A549 (cell line): ENCODE measurements at regions not wholly inside any gene's neighbourhood (a gene's known extent, or its start where the extent isn't known, plus 50 kb on each side); places are given as distances from the start of the nearest gene placed in this dataset.

Source experiments
- ATAC-seq, 2 experiments: fragments of 200-7000 bp in 1 of 2; fragments of >200 bp in 1 of 2; cut with Nextera tagmentation in 1 of 2; cut with Tn5 transposase in 1 of 2; 3 replicates each; pipeline versions ENCODE4 v1.8.0 to v1.9.1; 2018 to 2020; ENCODE audit warnings: mild to moderate bottlenecking in 1 of 2, moderate library complexity in 1 of 2
- CTCF ChIA-PET: fragments of 300-600 bp; sonication (Branson Sonifier 250); formaldehyde crosslinking; extraction: SDS; loops from one replicate; lab custom pipeline; 2021; ENCODE audit warnings: antibody characterized with exemption, inconsistent platforms; lab: Yijun Ruan, JAX
- POLR2A ChIA-PET: fragments of 350-600 bp; formaldehyde crosslinking; extraction: SDS; loops from one replicate; lab custom pipeline; 2021; ENCODE audit warnings: antibody characterized with exemption, inconsistent platforms; lab: Yijun Ruan, JAX
- DNase-seq, 2 experiments: peaks; one replicate each; pipeline versions ENCODE4 v3.0.0 to v3.0.0-alpha.2; 2011 to 2016; ENCODE audit warnings: low read depth in 1 of 2, low spot score in 1 of 2
- FAIRE-seq: peaks from 2 replicates; lab custom pipeline; 2011; peaks lifted over from hg19 to GRCh38; lab: Jason Lieb, UNC
- H3K27ac ChIP-seq, 2 experiments: fragments of >200 bp; sonication (Bioruptor Twin); formaldehyde crosslinking; 3 replicates each; pipeline ENCODE4 v1.5.1; 2016 to 2017
- H3K4me1 ChIP-seq: fragments of >200 bp; sonication (Bioruptor Twin); formaldehyde crosslinking; 3 replicates; pipeline ENCODE4 v1.6.1; 2016
- H3K4me2 ChIP-seq: fragments of >200 bp; sonication (Bioruptor Twin); formaldehyde crosslinking; 3 replicates; pipeline ENCODE4 v1.6.1; 2016
- H3K4me3 ChIP-seq: fragments of >200 bp; sonication (Bioruptor Twin); formaldehyde crosslinking; 3 replicates; pipeline ENCODE4 v1.5.1; 2016
- H3K9me3 ChIP-seq: fragments of >200 bp; sonication (Bioruptor Twin); formaldehyde crosslinking; 3 replicates; pipeline ENCODE4 v1.6.1; 2016
- BHLHE40 ChIP-seq: IDR thresholded peaks from 2 replicates; pipeline ENCODE4 v1.6.1; 2012; ENCODE audit warnings: low read depth, low read length, inconsistent platforms
- CBX2 ChIP-seq: fragments of 200-600 bp; sonication (generic); IDR thresholded peaks from 2 replicates; pipeline ENCODE4 v1.6.1; 2016; ENCODE audit warnings: low read depth, mild to moderate bottlenecking, borderline replicate concordance
- CHD2 ChIP-seq: fragments of 150-350 bp; IDR thresholded peaks from 2 replicates; pipeline ENCODE4 v1.6.1; 2014; ENCODE audit warnings: low read length; ENCODE audit not compliant: partially characterized antibody
- CTCF ChIP-seq: fragments of >200 bp; sonication (Bioruptor Twin); formaldehyde crosslinking; IDR thresholded peaks from 3 replicates; pipeline ENCODE4 v1.5.1; 2016
- EHMT2 ChIP-seq: fragments of 200-600 bp; sonication (generic); IDR thresholded peaks from 2 replicates; pipeline ENCODE4 v1.6.1; 2016; ENCODE audit warnings: antibody characterized with exemption, low read depth, mild to moderate bottlenecking, moderate library complexity
- ESRRA ChIP-seq: fragments of 150-350 bp; IDR thresholded peaks from 2 replicates; pipeline ENCODE4 v1.6.1; 2014; ENCODE audit warnings: mild to moderate bottlenecking, low read length, borderline replicate concordance
- FOXS1 ChIP-seq: fragments of 250-450 bp; sonication (Bioruptor Pico); IDR thresholded peaks from 2 replicates; pipeline ENCODE4 v1.5.0; 2020; ENCODE audit warnings: mild to moderate bottlenecking, moderate library complexity
- HDAC2 ChIP-seq: fragments of 200-600 bp; sonication (generic); IDR thresholded peaks from 2 replicates; pipeline ENCODE4 v1.6.1; 2016
- HEYL ChIP-seq: fragments of 250-450 bp; sonication (Bioruptor Pico); IDR thresholded peaks from 2 replicates; pipeline ENCODE4 v1.8.0; 2021; ENCODE audit warnings: mild to moderate bottlenecking, moderate library complexity
- HOXA7 ChIP-seq: fragments of 250-450 bp; sonication (Bioruptor Pico); IDR thresholded peaks from 2 replicates; pipeline ENCODE4 v1.5.0; 2020; ENCODE audit warnings: mild to moderate bottlenecking, moderate library complexity
- JUN ChIP-seq, 2 experiments: fragments of >200 bp; sonication (Bioruptor Twin); formaldehyde crosslinking; IDR thresholded peaks; 2 replicates in 1 of 2; 3 replicates in 1 of 2; pipeline ENCODE4 v1.6.1; 2016 to 2017
- JUNB ChIP-seq: fragments of >200 bp; sonication (Bioruptor Twin); formaldehyde crosslinking; IDR thresholded peaks from 2 replicates; pipeline ENCODE4 v1.6.1; 2016
- MAFK ChIP-seq: fragments of 450-650 bp; IDR thresholded peaks from 2 replicates; pipeline ENCODE4 v1.6.1; 2014; ENCODE audit not compliant: partially characterized antibody
- MAZ ChIP-seq: fragments of 150-350 bp; IDR thresholded peaks from 2 replicates; pipeline ENCODE4 v1.6.1; 2014; ENCODE audit warnings: antibody characterized with exemption, low read depth, low read length, borderline replicate concordance
- NPAS2 ChIP-seq: fragments of 250-450 bp; sonication (Bioruptor Pico); IDR thresholded peaks from 2 replicates; pipeline ENCODE4 v1.8.0; 2022; ENCODE audit warnings: mild to moderate bottlenecking, moderate library complexity, borderline replicate concordance
- NR3C1 ChIP-seq: fragments of >200 bp; sonication (Bioruptor Twin); formaldehyde crosslinking; IDR thresholded peaks from 3 replicates; pipeline ENCODE4 v1.6.1; 2017
- RARB ChIP-seq: fragments of 250-450 bp; sonication (Bioruptor Pico); IDR thresholded peaks from 2 replicates; pipeline ENCODE4 v1.8.0; 2021; ENCODE audit warnings: mild to moderate bottlenecking, moderate library complexity
- TFCP2L1 ChIP-seq: fragments of 250-450 bp; sonication (Bioruptor Pico); IDR thresholded peaks from 2 replicates; pipeline ENCODE4 v1.5.0; 2021; ENCODE audit warnings: mild to moderate bottlenecking
- TP53 ChIP-seq: fragments of 250-450 bp; sonication (Bioruptor Pico); IDR thresholded peaks from 2 replicates; pipeline ENCODE4 v1.5.0; 2021; ENCODE audit warnings: mild to moderate bottlenecking, moderate library complexity
- ZNF302 ChIP-seq: fragments of 250-450 bp; sonication (Bioruptor Pico); IDR thresholded peaks from 2 replicates; pipeline ENCODE4 v1.9.0; 2021; ENCODE audit warnings: inconsistent platforms, mild to moderate bottlenecking, moderate library complexity
- WGBS: methylation state at CpG from one replicate; pipeline ENCODE4 v1.1.6; 2017; ENCODE audit errors: missing lambda C conversion rate; 5-methylcytosine and 5-hydroxymethylcytosine counted together
- TF ChIP-seq, protein P1 (sequence below): IDR thresholded peaks from 2 replicates; pipeline ENCODE4 v1.6.1; 2012
- TF ChIP-seq, protein P2 (sequence below): fragments of 250-450 bp; sonication (Bioruptor Pico); IDR thresholded peaks from 2 replicates; pipeline ENCODE4 v1.5.0; 2020; ENCODE audit warnings: low read depth, mild to moderate bottlenecking, moderate library complexity
- TF ChIP-seq, protein P3 (sequence below): IDR thresholded peaks from 2 replicates; pipeline ENCODE4 v1.6.1; 2012

DNA sequence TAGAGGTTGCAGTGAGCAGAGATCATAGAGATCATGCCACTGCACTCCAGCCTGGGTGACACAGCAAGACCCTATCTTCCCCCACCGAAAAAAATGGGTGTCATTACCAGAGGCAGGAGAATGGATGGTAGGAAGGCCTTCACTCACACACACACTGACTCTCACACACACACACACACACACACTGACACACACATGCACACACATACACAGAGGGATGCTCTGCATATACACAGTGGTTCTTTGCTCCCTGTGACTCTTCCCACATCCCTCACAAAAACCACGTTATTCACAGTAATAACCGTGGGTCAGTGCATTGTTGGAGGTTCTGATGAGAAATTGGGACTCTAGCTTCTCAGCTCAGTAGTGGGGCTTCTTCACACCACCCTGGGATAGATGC lies 300.2 kb upstream of the N4BP1 start:
- ChIA-PET CTCF (no interaction called here), POLR2A (no interaction called here)
- no peaks in the 10 kb centered on the region for H3K4me1 ChIP-seq
- no peak for ATAC-seq
- no peak for TF ChIP-seq JUNB
- TF ChIP-seq JUN (IDR thresholded peaks at IDR 0.05): no peak
- no peak for TF ChIP-seq NPAS2 (CRISPR knock-in tag)
- TF ChIP-seq NR3C1: no peak
- TF ChIP-seq MAZ: no peak
- TF ChIP-seq, protein P1, sequence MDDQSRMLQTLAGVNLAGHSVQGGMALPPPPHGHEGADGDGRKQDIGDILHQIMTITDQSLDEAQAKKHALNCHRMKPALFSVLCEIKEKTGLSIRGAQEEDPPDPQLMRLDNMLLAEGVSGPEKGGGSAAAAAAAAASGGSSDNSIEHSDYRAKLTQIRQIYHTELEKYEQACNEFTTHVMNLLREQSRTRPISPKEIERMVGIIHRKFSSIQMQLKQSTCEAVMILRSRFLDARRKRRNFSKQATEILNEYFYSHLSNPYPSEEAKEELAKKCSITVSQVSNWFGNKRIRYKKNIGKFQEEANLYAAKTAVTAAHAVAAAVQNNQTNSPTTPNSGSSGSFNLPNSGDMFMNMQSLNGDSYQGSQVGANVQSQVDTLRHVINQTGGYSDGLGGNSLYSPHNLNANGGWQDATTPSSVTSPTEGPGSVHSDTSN: no peak
- TF ChIP-seq, protein P2, sequence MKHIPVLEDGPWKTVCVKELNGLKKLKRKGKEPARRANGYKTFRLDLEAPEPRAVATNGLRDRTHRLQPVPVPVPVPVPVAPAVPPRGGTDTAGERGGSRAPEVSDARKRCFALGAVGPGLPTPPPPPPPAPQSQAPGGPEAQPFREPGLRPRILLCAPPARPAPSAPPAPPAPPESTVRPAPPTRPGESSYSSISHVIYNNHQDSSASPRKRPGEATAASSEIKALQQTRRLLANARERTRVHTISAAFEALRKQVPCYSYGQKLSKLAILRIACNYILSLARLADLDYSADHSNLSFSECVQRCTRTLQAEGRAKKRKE (CRISPR knock-in tag): no peak
- TF ChIP-seq, protein P3, sequence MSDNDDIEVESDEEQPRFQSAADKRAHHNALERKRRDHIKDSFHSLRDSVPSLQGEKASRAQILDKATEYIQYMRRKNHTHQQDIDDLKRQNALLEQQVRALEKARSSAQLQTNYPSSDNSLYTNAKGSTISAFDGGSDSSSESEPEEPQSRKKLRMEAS: no peak
- no peak for TF ChIP-seq ZNF302 (CRISPR knock-in tag)
- no peak for TF ChIP-seq MAFK
- no peaks in the 10 kb centered on the region for H3K9me3 ChIP-seq
- no peak overlapping the region for H3K27ac ChIP-seq
- DNase-seq: no peak
- no peak for FAIRE-seq
- no peak overlapping the region for H3K4me3 ChIP-seq
- 0% methylated on average over 3 of the region's 3 CpGs for WGBS
- no peak overlapping the region for H3K4me2 ChIP-seq

DNA sequence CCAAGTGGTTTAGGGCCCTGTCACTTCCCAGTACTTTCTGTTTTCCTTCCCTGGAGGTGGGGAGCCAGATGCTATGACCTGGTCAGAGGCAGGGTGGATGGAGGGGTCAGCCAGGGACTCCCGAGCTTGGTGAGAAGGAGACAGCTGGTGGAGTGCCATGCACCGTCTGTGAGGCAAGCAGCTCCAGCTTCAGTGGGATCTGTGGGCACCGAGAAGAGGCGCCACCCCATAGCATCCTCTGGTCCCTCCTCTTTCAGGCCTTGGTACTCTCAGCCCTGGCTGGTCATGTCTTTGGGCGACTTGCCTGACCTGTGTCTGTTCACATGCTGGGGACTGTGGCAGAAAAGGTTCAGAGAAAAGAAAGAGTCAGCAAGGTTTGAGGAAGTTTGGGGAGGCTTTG lies 299.3 kb upstream of the N4BP1 start:
- H3K4me3 ChIP-seq: no peak overlapping the region
- H3K4me1 ChIP-seq: no peaks in the 10 kb centered on the region
- no peak for DNase-seq
- WGBS: 18% methylated on average over 5 of the region's 5 CpGs
- TF ChIP-seq FOXS1 (CRISPR knock-in tag) (no peak), ESRRA (no peak)
- TF ChIP-seq, all 56 proteins: peak for 0
- no peak overlapping the region for H3K27ac ChIP-seq
- no peak overlapping the region for H3K4me2 ChIP-seq
- ChIA-PET CTCF (no interaction called here), POLR2A (no interaction called here)
- ATAC-seq (no peak), FAIRE-seq (no peak)
- no peaks in the 10 kb centered on the region for H3K9me3 ChIP-seq

- no peaks in the 10 kb centered on the region for H3K4me1 ChIP-seq
- 32% methylated on average over 10 of the region's 10 CpGs for WGBS
- DNase-seq (peak in 1 of 2 experiments; percentile 4), ATAC-seq (0 out of 6 replicates have a peak, but pooled peaks of 1 of the 2 experiments have one; percentile 12), FAIRE-seq (no peak)
- TF ChIP-seq CTCF (no peak), EHMT2 (no peak), BHLHE40 (no peak), JUNB (no peak), CHD2 (no peak), ZNF302 (CRISPR knock-in tag) (no peak), HOXA7 (CRISPR knock-in tag) (no peak), MAZ (no peak), HDAC2 (no peak), TP53 (no peak), TFCP2L1 (no peak), RARB (no peak), CBX2 (no peak), HEYL (no peak)
- H3K9me3 ChIP-seq: no peaks in the 10 kb centered on the region
- ChIA-PET POLR2A (no interaction called here), CTCF (no interaction called here)
- no peak overlapping the region for H3K27ac ChIP-seq
- H3K4me2 ChIP-seq: no peak overlapping the region
- no peak overlapping the region for H3K4me3 ChIP-seq
Measured at GRCh38 chr16:48907906-48908634, 298.1 kb upstream of the N4BP1 start.
